ENCODE measurements at regions not wholly inside any gene's neighbourhood (a gene's known extent, or its start where the extent isn't known, plus 50 kb on each side); places are given as distances from the start of the nearest gene placed in this dataset.

- H3K4me3 ChIP-seq (replicated peaks in 1 of 2; ENCODE audit: low read depth in 2 of 2, low read length in 2 of 2), result no peak overlapping the region
- TF ChIP-seq, protein P1, sequence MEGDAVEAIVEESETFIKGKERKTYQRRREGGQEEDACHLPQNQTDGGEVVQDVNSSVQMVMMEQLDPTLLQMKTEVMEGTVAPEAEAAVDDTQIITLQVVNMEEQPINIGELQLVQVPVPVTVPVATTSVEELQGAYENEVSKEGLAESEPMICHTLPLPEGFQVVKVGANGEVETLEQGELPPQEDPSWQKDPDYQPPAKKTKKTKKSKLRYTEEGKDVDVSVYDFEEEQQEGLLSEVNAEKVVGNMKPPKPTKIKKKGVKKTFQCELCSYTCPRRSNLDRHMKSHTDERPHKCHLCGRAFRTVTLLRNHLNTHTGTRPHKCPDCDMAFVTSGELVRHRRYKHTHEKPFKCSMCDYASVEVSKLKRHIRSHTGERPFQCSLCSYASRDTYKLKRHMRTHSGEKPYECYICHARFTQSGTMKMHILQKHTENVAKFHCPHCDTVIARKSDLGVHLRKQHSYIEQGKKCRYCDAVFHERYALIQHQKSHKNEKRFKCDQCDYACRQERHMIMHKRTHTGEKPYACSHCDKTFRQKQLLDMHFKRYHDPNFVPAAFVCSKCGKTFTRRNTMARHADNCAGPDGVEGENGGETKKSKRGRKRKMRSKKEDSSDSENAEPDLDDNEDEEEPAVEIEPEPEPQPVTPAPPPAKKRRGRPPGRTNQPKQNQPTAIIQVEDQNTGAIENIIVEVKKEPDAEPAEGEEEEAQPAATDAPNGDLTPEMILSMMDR (IDR thresholded peaks at IDR 0.05; ENCODE audit: low read depth, low read length), result peak; percentile 84
- DNase-seq (ENCODE audit: low read depth in 2 of 2), result peak; percentile 80 to 82
Measured at GRCh38 chr9:73023025-73023541, 70.2 kb upstream of the ALDH1A1 start.

DNA sequence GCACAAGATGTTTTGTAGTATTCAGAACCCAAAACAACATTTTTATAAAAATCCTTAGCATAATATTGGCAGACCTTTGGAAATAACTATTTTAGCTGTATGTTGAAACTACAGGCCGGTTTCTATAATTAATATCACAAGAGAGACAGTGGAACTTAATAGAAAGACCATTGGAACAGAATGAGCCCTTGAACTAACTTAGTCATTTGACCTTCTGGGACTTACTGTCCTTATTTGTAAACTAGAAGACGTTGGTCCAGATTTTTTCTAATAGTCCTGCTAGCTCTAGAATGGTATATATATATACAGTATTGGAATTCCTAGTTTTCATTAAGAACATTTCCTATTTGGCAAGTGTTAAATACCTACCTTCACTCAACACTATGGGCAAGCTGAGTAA lies 69.5 kb upstream of the ALDH1A1 start:
- TF ChIP-seq, protein P1 (IDR thresholded peaks at IDR 0.05; ENCODE audit: low read depth, low read length), result no peak
- DNase-seq (ENCODE audit: low read depth in 2 of 2), result peak in 1 of 2 donors; percentile 8
- no peak overlapping the region for H3K4me3 ChIP-seq (replicated peaks in 1 of 2; ENCODE audit: low read depth in 2 of 2, low read length in 2 of 2)

GRCh38 chr9:73020877-73021276 lies 68.0 kb upstream of the ALDH1A1 start:
- no peak for DNase-seq (ENCODE audit: low read depth in 2 of 2)
- TF ChIP-seq, protein P1 (IDR thresholded peaks at IDR 0.05; ENCODE audit: low read depth, low read length), result no peak
- H3K4me3 ChIP-seq (replicated peaks in 1 of 2; ENCODE audit: low read depth in 2 of 2, low read length in 2 of 2), result no peak overlapping the region

GRCh38 chr9:73014011-73014410 lies 61.2 kb upstream of the ALDH1A1 start:
- DNase-seq (ENCODE audit: low read depth in 2 of 2), result no peak
- H3K4me3 ChIP-seq (replicated peaks in 1 of 2; ENCODE audit: low read depth in 2 of 2, low read length in 2 of 2), result no peak overlapping the region
- TF ChIP-seq, protein P1 (IDR thresholded peaks at IDR 0.05; ENCODE audit: low read depth, low read length), result no peak

DNA sequence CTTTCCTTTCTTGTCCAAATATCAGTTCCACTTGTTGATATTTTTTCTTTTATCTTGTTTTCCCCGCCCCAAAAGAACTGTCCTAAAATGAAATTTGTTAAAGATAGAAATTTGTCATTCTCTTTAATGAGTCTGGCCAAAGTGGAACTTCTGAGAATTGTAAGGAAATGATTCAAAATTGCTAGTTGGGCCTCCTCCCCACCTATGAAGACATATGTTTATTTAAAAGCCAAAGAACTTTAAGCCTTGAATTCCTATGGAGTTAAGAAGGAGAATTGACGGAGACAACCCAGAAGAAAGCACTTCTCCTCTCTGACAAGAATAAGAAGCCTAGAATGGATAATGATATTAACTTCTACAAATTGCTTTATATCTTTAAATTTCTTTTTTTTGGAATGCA lies 59.1 kb upstream of the ALDH1A1 start:
- H3K4me3 ChIP-seq (replicated peaks in 1 of 2; ENCODE audit: low read depth in 2 of 2, low read length in 2 of 2), result no peak overlapping the region
- DNase-seq (ENCODE audit: low read depth in 2 of 2), result peak in 1 of 2 donors; percentile 51
- TF ChIP-seq, protein P1 (IDR thresholded peaks at IDR 0.05; ENCODE audit: low read depth, low read length), result no peak

GRCh38 chr9:73011181-73011750 lies 58.4 kb upstream of the ALDH1A1 start:
- peak; percentile 77 to 81 for DNase-seq (ENCODE audit: low read depth in 2 of 2)
- no peak overlapping the region for H3K4me3 ChIP-seq (replicated peaks in 1 of 2; ENCODE audit: low read depth in 2 of 2, low read length in 2 of 2)
- TF ChIP-seq, protein P1 (IDR thresholded peaks at IDR 0.05; ENCODE audit: low read depth, low read length), result no peak
